HEK293 (cell line): ENCODE measurements at regions not wholly inside any gene's neighbourhood (a gene's known extent, or its start where the extent isn't known, plus 50 kb on each side); places are given as distances from the start of the nearest gene placed in this dataset.

Experiments
- MYNN ChIP-seq: fragments of 450-650 bp; formaldehyde crosslinking; IDR thresholded peaks from 2 replicates; pipeline ENCODE4 v1.5.1; 2016; ENCODE audit warnings: missing biosample characterization, missing genetic modification characterization, borderline replicate concordance
- OVOL3 ChIP-seq: fragments of 450-650 bp; formaldehyde crosslinking; IDR thresholded peaks from 2 replicates; pipeline ENCODE4 v1.5.1; 2016; ENCODE audit warnings: missing biosample characterization, missing genetic modification characterization
- REST ChIP-seq: fragments of 450-650 bp; formaldehyde crosslinking; IDR thresholded peaks from 2 replicates; pipeline ENCODE4 v1.5.1; 2016; ENCODE audit warnings: missing biosample characterization, missing genetic modification characterization
- TCF7L2 ChIP-seq: IDR thresholded peaks from 2 replicates; pipeline ENCODE4 v1.6.1; 2011; ENCODE audit warnings: low read depth, mild to moderate bottlenecking, inconsistent platforms, low read length, moderate library complexity, borderline replicate concordance
- WT1 ChIP-seq: fragments of 450-650 bp; formaldehyde crosslinking; IDR thresholded peaks from 2 replicates; pipeline ENCODE4 v1.5.1; 2016; ENCODE audit warnings: missing biosample characterization, missing genetic modification characterization
- ZEB2 ChIP-seq: fragments of 450-650 bp; formaldehyde crosslinking; IDR thresholded peaks from 2 replicates; pipeline ENCODE4 v1.5.1; 2016; ENCODE audit warnings: missing biosample characterization, missing genetic modification characterization
- ZFP3 ChIP-seq: fragments of 450-650 bp; formaldehyde crosslinking; IDR thresholded peaks from 2 replicates; pipeline ENCODE4 v1.5.1; 2016; ENCODE audit warnings: low read depth, missing biosample characterization, missing genetic modification characterization
- ZNF114 ChIP-seq: fragments of 450-650 bp; formaldehyde crosslinking; IDR thresholded peaks from 2 replicates; pipeline ENCODE4 v1.5.0; 2017; ENCODE audit warnings: missing biosample characterization, missing genetic modification characterization
- ZNF121 ChIP-seq: fragments of 450-650 bp; formaldehyde crosslinking; IDR thresholded peaks from 2 replicates; pipeline ENCODE4 v1.5.1; 2016; ENCODE audit warnings: missing biosample characterization, missing genetic modification characterization
- ZNF561 ChIP-seq: fragments of 450-650 bp; IDR thresholded peaks from 2 replicates; pipeline ENCODE4 v1.5.1; 2018; ENCODE audit warnings: missing biosample characterization, missing genetic modification characterization, borderline replicate concordance

- no peak for TF ChIP-seq MYNN (tag by site-specific recombination)
- TF ChIP-seq OVOL3, result no peak
- no peak for TF ChIP-seq ZNF561 (tag by site-specific recombination)
- no peak for TF ChIP-seq WT1 (tag by site-specific recombination)
- TF ChIP-seq ZEB2 (tag by site-specific recombination), result no peak
- no peak for TF ChIP-seq REST
- TF ChIP-seq TCF7L2, result no peak
- no peak for TF ChIP-seq ZNF121
- no peak for TF ChIP-seq ZNF114 (tag by site-specific recombination)
- no peak for TF ChIP-seq ZFP3
Measured at GRCh38 chr3:115212615-115213014, 65.5 kb upstream of the ZBTB20 start.
